ENCODE measurements at regions not wholly inside any gene's neighbourhood (a gene's known extent, or its start where the extent isn't known, plus 50 kb on each side); places are given as distances from the start of the nearest gene placed in this dataset.

- DNase-seq (ENCODE audit: low read depth), result no peak
These were observed 159.3 kb downstream of the CYRIA start for GRCh38 chr2:16506366-16506765.

- DNase-seq (ENCODE audit: low read depth), result no peak
These were observed 168.9 kb downstream of the CYRIA start for GRCh38 chr2:16496426-16497388.

- no peak for DNase-seq (ENCODE audit: low read depth)
These were observed 170.0 kb downstream of the CYRIA start for GRCh38 chr2:16495509-16496208.

- no peak for DNase-seq (ENCODE audit: low read depth)
These were observed 170.7 kb downstream of the CYRIA start for GRCh38 chr2:16494836-16495508.

GRCh38 chr2:16493788-16494187 is 171.8 kb downstream of the CYRIA start:
- no peak for DNase-seq (ENCODE audit: low read depth)

- no peak for DNase-seq (ENCODE audit: low read depth)
These were observed 177.9 kb downstream of the CYRIA start for GRCh38 chr2:16487686-16488085.

- no peak for DNase-seq (ENCODE audit: low read depth)
These were observed 180.4 kb downstream of the CYRIA start for GRCh38 chr2:16485251-16485650.

GRCh38 chr2:16482460-16482859 is 183.2 kb downstream of the CYRIA start:
- no peak for DNase-seq (ENCODE audit: low read depth)

GRCh38 chr2:16481351-16481750 is 184.3 kb downstream of the CYRIA start:
- no peak for DNase-seq (ENCODE audit: low read depth)

GRCh38 chr2:16479721-16480120 is 185.9 kb downstream of the CYRIA start:
- DNase-seq (ENCODE audit: low read depth), result no peak

- no peak for DNase-seq (ENCODE audit: low read depth)
These were observed 187.0 kb downstream of the CYRIA start for GRCh38 chr2:16478434-16479210.

GRCh38 chr2:16477648-16478047 is 188.0 kb downstream of the CYRIA start:
- DNase-seq (ENCODE audit: low read depth), result no peak

GRCh38 chr2:16476866-16477265 is 188.8 kb downstream of the CYRIA start:
- no peak for DNase-seq (ENCODE audit: low read depth)

- no peak for DNase-seq (ENCODE audit: low read depth)
These were observed 189.6 kb downstream of the CYRIA start for GRCh38 chr2:16475986-16476567.

GRCh38 chr2:16475586-16475985 is 190.0 kb downstream of the CYRIA start:
- DNase-seq (ENCODE audit: low read depth), result no peak

GRCh38 chr2:16473575-16473974 is 192.1 kb downstream of the CYRIA start:
- no peak for DNase-seq (ENCODE audit: low read depth)

- DNase-seq (ENCODE audit: low read depth), result no peak
These were observed 194.6 kb downstream of the CYRIA start for GRCh38 chr2:16470936-16471490.

- DNase-seq (ENCODE audit: low read depth), result no peak
These were observed 198.8 kb downstream of the CYRIA start for GRCh38 chr2:16466821-16467151.

- no peak for DNase-seq (ENCODE audit: low read depth)
These were observed 199.4 kb downstream of the CYRIA start for GRCh38 chr2:16466133-16466820.

- DNase-seq (ENCODE audit: low read depth), result no peak
These were observed 201.0 kb downstream of the CYRIA start for GRCh38 chr2:16464641-16465040.

GRCh38 chr2:16462958-16463357 is 202.7 kb downstream of the CYRIA start:
- no peak for DNase-seq (ENCODE audit: low read depth)

All from stimulated activated CD4-positive, alpha-beta T cell treated with anti-CD3 and anti-CD28 coated beads, Interleukin-2, amount 100 ng/mL, for 4 hours (primary cell).